ENCODE measurements at regions not wholly inside any gene's neighbourhood (a gene's known extent, or its start where the extent isn't known, plus 50 kb on each side); places are given as distances from the start of the nearest gene placed in this dataset.
"Not testable (repeated sequence)": the region's sequence is repeated elsewhere in the genome, so short reads cannot be mapped to it uniquely, and the experiment has no call there.

- Histone ChIP-seq H3K27me3 (peaks cover 4% of the 10 kb centered on the region; the same call in 1 of the 2 replicates), H3K36me3 (no peaks in the 10 kb centered on the region), H3K9me3 (no peaks in the 10 kb centered on the region), H3K4me3 (no peak overlapping the region)
- DNase-seq, result no peak
Observed at GRCh38 chr1:163450986-163451385, 129.2 kb downstream of the NUF2 start.

GRCh38 chr1:163459539-163459938 is 137.8 kb downstream of the NUF2 start:
- Histone ChIP-seq H3K36me3 (no peaks in the 10 kb centered on the region), H3K4me3 (no peak overlapping the region), H3K27me3 (peaks cover 4% of the 10 kb centered on the region; the same call in 1 of the 2 replicates), H3K9me3 (no peaks in the 10 kb centered on the region; the same call in 1 of the 2 replicates)
- DNase-seq, result no peak

- no peak for DNase-seq
- no peak overlapping the region for H3K4me3 ChIP-seq
- H3K9me3 ChIP-seq, result no peaks in the 10 kb centered on the region
- H3K36me3 ChIP-seq, result no peaks in the 10 kb centered on the region
- no peaks in the 10 kb centered on the region for H3K27me3 ChIP-seq
Observed at GRCh38 chr1:163467289-163467688, 145.5 kb downstream of the NUF2 start.

GRCh38 chr1:163471779-163472650 is 150.3 kb downstream of the NUF2 start:
- Histone ChIP-seq H3K36me3 (no peaks in the 10 kb centered on the region), H3K9me3 (no peaks in the 10 kb centered on the region), H3K27me3 (peaks cover 3% of the 10 kb centered on the region; the same call in 1 of the 2 replicates), H3K4me3 (no peak overlapping the region)
- DNase-seq, result no peak

GRCh38 chr1:163472651-163473248 is 151.0 kb downstream of the NUF2 start:
- no peak for DNase-seq
- H3K27me3 ChIP-seq, result peaks cover 3% of the 10 kb centered on the region; the same call in 1 of the 2 replicates
- no peaks in the 10 kb centered on the region for H3K9me3 ChIP-seq
- no peak overlapping the region for H3K4me3 ChIP-seq
- no peaks in the 10 kb centered on the region for H3K36me3 ChIP-seq

- Histone ChIP-seq H3K9me3 (no peaks in the 10 kb centered on the region; the same call in 1 of the 2 replicates), H3K36me3 (no peaks in the 10 kb centered on the region), H3K4me3 (no peak overlapping the region), H3K27me3 (peaks cover 3% of the 10 kb centered on the region; the same call in 1 of the 2 replicates)
- no peak for DNase-seq
Observed at GRCh38 chr1:163477276-163477830, 155.6 kb downstream of the NUF2 start.

- H3K9me3 ChIP-seq, H3K27me3 ChIP-seq, DNase-seq, H3K4me3 ChIP-seq, H3K36me3 ChIP-seq: not testable (repeated sequence)
Observed at GRCh38 chr1:163498391-163499330, 176.9 kb downstream of the NUF2 start.

GRCh38 chr1:163504331-163504978 is 182.7 kb downstream of the NUF2 start:
- H3K36me3 ChIP-seq, result no peaks in the 10 kb centered on the region
- H3K9me3 ChIP-seq, result no peaks in the 10 kb centered on the region
- H3K27me3 ChIP-seq, result no peaks in the 10 kb centered on the region; the same call in 1 of the 2 replicates
- H3K4me3 ChIP-seq, result no peak overlapping the region
- no peak for DNase-seq

GRCh38 chr1:163509114-163509513 is 187.4 kb downstream of the NUF2 start:
- no peaks in the 10 kb centered on the region for H3K36me3 ChIP-seq
- peak; percentile 9 for DNase-seq
- H3K4me3 ChIP-seq, result no peak overlapping the region
- no peaks in the 10 kb centered on the region for H3K9me3 ChIP-seq
- no peaks in the 10 kb centered on the region; the same call in none of the 2 replicates for H3K27me3 ChIP-seq

- H3K27me3 ChIP-seq, result no peaks in the 10 kb centered on the region; the same call in 1 of the 2 replicates
- H3K4me3 ChIP-seq, result no peak overlapping the region
- no peaks in the 10 kb centered on the region for H3K9me3 ChIP-seq
- DNase-seq, result no peak
- no peaks in the 10 kb centered on the region for H3K36me3 ChIP-seq
Observed at GRCh38 chr1:163512349-163512989, 190.7 kb downstream of the NUF2 start.

GRCh38 chr1:163523375-163524029 is 201.7 kb downstream of the NUF2 start:
- Histone ChIP-seq H3K27me3 (no peaks in the 10 kb centered on the region), H3K9me3 (no peaks in the 10 kb centered on the region), H3K4me3 (no peak overlapping the region), H3K36me3 (no peaks in the 10 kb centered on the region)
- DNase-seq, result no peak

GRCh38 chr1:163528710-163529348 is 207.1 kb downstream of the NUF2 start:
- no peak overlapping the region for H3K4me3 ChIP-seq
- H3K27me3 ChIP-seq, result no peaks in the 10 kb centered on the region
- H3K9me3 ChIP-seq, result no peaks in the 10 kb centered on the region
- no peak for DNase-seq
- no peaks in the 10 kb centered on the region for H3K36me3 ChIP-seq

- H3K9me3 ChIP-seq, result no peaks in the 10 kb centered on the region
- no peaks in the 10 kb centered on the region for H3K36me3 ChIP-seq
- H3K27me3 ChIP-seq, result no peaks in the 10 kb centered on the region
- DNase-seq, result no peak
- no peak overlapping the region for H3K4me3 ChIP-seq
Observed at GRCh38 chr1:163531345-163531744, 209.6 kb downstream of the NUF2 start.

GRCh38 chr1:163535401-163535800 is 213.6 kb downstream of the NUF2 start:
- Histone ChIP-seq H3K27me3 (no peaks in the 10 kb centered on the region), H3K36me3 (no peaks in the 10 kb centered on the region), H3K9me3 (no peaks in the 10 kb centered on the region), H3K4me3 (no peak overlapping the region)
- no peak for DNase-seq

GRCh38 chr1:163535807-163536206 is 214.1 kb downstream of the NUF2 start:
- H3K36me3 ChIP-seq, result no peaks in the 10 kb centered on the region
- no peaks in the 10 kb centered on the region for H3K9me3 ChIP-seq
- H3K4me3 ChIP-seq, result no peak overlapping the region
- no peak for DNase-seq
- no peaks in the 10 kb centered on the region for H3K27me3 ChIP-seq

Data from MG63 (cell line).